Right ventricle myocardium inferior (tissue), 1 donor: ENCODE measurements at regions not wholly inside any gene's neighbourhood (a gene's known extent, or its start where the extent isn't known, plus 50 kb on each side); places are given as distances from the start of the nearest gene placed in this dataset.
"Not testable (repeated sequence)": the region's sequence is repeated elsewhere in the genome, so short reads cannot be mapped to it uniquely, and the experiment has no call there.

Source experiments
- ATAC-seq: fragments of 200-7000 bp; cut with Tn5 transposase; one replicate; pipeline ENCODE4 v1.9.1; 2020; ENCODE audit warnings: mild to moderate bottlenecking, moderate library complexity
- DNase-seq: peaks from one replicate; pipeline ENCODE4 v3.0.0; 2021; ENCODE audit errors: missing footprints
- intact Hi-C: fragments of 100-400 bp; cut with DNase I; formaldehyde crosslinking; loops from one replicate; pipeline ENCODE4 v1.11.0; 2022
- donor health status: DM: no; HTN: yes; CAD: no; lungs with severe emphysema.

DNA sequence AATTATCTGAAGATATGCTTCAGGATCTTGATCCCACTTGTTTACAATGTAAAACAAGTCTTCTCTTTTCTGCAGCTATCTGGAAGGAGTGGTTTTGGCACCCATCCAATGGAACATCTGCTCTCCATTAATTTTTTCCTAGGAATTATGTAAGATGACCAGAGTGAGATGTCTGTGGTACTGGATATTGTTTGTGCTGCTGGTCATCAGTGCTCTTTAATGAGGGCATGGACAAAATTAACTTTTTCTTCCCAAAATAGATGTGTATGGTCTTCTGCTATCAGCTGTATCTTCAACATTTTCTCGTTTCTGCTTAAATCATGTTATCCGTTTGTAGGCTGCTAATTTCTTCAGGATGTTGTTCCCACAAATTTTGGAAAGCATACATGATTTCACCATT lies 415.4 kb upstream of the KLHL1 start:
- intact Hi-C loops, result no loop called here
- ATAC-seq (no peak), DNase-seq (no peak)

- ATAC-seq, result no peak
- intact Hi-C loops, result no loop called here
- DNase-seq, result no peak
Measured at GRCh38 chr13:70520275-70521036, 412.2 kb upstream of the KLHL1 start.

GRCh38 chr13:70518081-70518480 lies 409.8 kb upstream of the KLHL1 start:
- no peak for DNase-seq
- intact Hi-C loops, result no loop called here
- no peak for ATAC-seq

DNA sequence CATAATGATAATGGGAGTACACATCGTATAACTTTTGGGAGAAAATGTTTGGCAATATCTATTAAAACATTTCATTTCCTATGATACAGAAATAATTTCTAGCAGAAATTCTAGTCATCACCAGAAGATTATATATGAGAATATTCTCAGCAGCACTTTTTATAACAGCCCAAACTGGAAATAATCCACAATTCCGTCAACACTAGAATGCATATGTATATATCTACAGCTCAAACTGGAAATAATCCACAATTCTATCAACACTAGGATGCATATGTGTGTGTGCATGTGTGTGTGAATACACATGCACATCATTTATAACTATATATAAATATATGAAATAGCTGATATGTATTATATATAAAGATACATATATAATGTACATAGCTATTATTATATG lies 408.0 kb upstream of the KLHL1 start:
- DNase-seq (no peak), ATAC-seq (no peak)
- intact Hi-C loops, result no loop called here

GRCh38 chr13:70511861-70512417 lies 403.7 kb upstream of the KLHL1 start:
- intact Hi-C loops, DNase-seq, ATAC-seq: not testable (repeated sequence)

GRCh38 chr13:70505809-70506208 lies 397.6 kb upstream of the KLHL1 start:
- intact Hi-C loops, result no loop called here
- DNase-seq (no peak), ATAC-seq (no peak)

- intact Hi-C loops, result no loop called here
- ATAC-seq (no peak), DNase-seq (no peak)
Measured at GRCh38 chr13:70502944-70503343, 394.7 kb upstream of the KLHL1 start.

- intact Hi-C loops, result no loop called here
- no peak for DNase-seq
- ATAC-seq, result no peak
Measured at GRCh38 chr13:70490320-70490935, 382.2 kb upstream of the KLHL1 start.

DNA sequence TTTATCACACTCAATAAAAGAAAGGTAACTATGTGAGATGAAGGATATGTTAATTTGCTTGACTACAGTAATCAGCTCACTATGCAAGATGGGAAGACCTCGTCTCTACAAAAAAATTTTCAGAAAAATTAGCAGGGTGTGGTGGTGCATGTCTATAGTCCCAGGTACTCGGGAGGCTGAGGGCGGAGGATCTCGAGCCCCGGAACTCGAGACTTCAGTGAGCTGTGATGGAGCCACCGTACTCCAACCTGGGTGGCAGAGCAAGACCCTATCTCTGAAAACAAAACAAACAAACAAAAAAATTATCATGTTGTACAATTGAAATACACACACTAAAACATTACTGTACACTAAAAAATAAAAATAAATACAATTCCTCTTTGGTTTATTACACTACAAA lies 376.7 kb upstream of the KLHL1 start:
- intact Hi-C loops, result no loop called here
- DNase-seq, result no peak
- no peak for ATAC-seq

GRCh38 chr13:70483599-70484276 lies 375.5 kb upstream of the KLHL1 start:
- no peak for DNase-seq
- intact Hi-C loops, result no loop called here
- ATAC-seq, result no peak

- ATAC-seq, result no peak
- DNase-seq, result no peak
- intact Hi-C loops, result no loop called here
Measured at GRCh38 chr13:70473907-70474306, 365.7 kb upstream of the KLHL1 start.

GRCh38 chr13:70469077-70469476 lies 360.8 kb upstream of the KLHL1 start:
- no peak for ATAC-seq
- no peak for DNase-seq
- intact Hi-C loops, result no loop called here

DNA sequence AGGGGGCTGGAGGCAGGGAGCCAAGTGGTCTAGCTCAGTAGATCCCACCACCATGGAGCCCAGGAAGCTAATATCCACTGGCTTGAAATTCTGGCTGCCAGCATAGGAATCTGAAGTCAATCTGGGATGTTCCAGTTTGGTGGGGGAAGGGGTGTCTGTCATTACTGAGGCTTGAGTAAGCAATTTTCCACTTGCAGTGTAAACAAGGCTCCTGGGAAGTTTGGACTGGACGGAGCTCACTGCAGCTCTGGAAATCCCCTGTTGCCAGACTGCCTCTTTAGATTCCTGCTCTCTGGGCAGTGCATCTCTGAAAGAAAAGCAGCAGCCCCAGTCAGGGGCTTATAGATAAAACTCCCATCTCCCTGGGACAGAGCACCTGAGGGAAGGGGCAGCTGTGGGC lies 349.2 kb upstream of the KLHL1 start:
- DNase-seq (no peak), ATAC-seq (no peak)
- intact Hi-C loops, result no loop called here

GRCh38 chr13:70448820-70449219 lies 340.6 kb upstream of the KLHL1 start:
- intact Hi-C loops, result no loop called here
- DNase-seq (no peak), ATAC-seq (no peak)

DNA sequence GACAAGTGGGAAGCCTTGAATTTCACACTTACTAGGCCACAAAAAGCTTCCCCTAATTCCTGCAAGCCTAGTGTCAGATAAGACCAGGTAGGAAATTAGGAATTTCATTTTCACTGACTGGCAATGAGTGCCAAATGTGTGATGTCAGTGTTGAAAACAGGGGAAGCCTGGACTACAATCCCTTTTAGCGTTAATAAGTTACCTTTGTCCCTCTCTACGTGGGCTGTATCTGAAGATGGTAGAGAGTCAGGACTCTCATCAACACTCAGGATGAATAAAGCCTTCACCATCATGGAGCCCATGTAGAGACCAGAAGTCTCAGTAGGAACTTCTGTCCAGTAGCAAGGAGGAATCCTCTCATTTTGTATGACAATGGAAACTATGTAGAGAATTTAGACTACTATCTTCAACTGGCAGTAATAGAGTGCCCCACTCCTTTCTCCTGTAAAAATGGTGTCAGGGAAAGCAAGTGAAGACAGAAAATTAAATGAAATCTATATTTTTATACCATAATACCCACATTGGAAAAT lies 324.1 kb upstream of the KLHL1 start:
- intact Hi-C loops, result no loop called here
- DNase-seq, result no peak
- ATAC-seq, result no peak

GRCh38 chr13:70430256-70430655 lies 322.0 kb upstream of the KLHL1 start:
- DNase-seq (no peak), ATAC-seq (no peak)
- intact Hi-C loops, result no loop called here

GRCh38 chr13:70424928-70425327 lies 316.7 kb upstream of the KLHL1 start:
- no peak for ATAC-seq
- no peak for DNase-seq
- intact Hi-C loops, result no loop called here

GRCh38 chr13:70424428-70424827 lies 316.2 kb upstream of the KLHL1 start:
- DNase-seq (no peak), ATAC-seq (no peak)
- intact Hi-C loops, result no loop called here

DNA sequence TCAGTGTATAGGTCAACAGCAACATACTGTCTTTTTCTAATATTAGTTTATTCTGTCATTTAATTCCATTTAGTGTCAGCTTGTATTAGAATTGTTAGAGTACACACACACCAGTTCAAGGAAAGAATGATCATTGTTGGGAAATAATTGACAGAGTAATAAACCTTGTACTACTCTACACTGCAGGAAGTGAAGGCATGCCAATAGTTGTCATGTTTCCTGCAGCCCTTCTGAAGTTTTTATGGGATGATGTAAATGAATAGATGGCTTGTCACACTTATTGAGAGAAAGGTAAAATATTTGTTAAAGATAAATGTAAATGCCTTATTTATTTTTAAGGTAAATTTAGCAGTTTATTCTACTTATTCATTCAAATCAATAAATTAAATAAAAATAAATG lies 306.9 kb upstream of the KLHL1 start:
- ATAC-seq, result no peak
- no peak for DNase-seq
- intact Hi-C loops, result no loop called here

GRCh38 chr13:70408865-70409264 lies 300.6 kb upstream of the KLHL1 start:
- ATAC-seq (no peak), DNase-seq (no peak)
- intact Hi-C loops, result no loop called here
